ENCODE measurements at regions not wholly inside any gene's neighbourhood (a gene's known extent, or its start where the extent isn't known, plus 50 kb on each side); places are given as distances from the start of the nearest gene placed in this dataset.
"Not testable (repeated sequence)": the region's sequence is repeated elsewhere in the genome, so short reads cannot be mapped to it uniquely, and the experiment has no call there.

- no peaks in the 10 kb centered on the region for H3K79me2 ChIP-seq
- no peaks in the 10 kb centered on the region for H4K20me1 ChIP-seq (ENCODE audit: insufficient read depth, poor library complexity, severe bottlenecking)
- WGBS (ENCODE audit: low lambda C conversion rate, missing lambda C conversion rate) = 91% methylated on average over 9 of the region's 11 CpGs
- H3K4me1 ChIP-seq (ENCODE audit: insufficient read depth) = no peaks in the 10 kb centered on the region
- H3K4me3 ChIP-seq = no peak overlapping the region
- no peaks in the 10 kb centered on the region for H3K9me2 ChIP-seq (replicated peaks; ENCODE audit: insufficient read depth)
- H3K4me2 ChIP-seq = no peak overlapping the region
- TF ChIP-seq CTCF (IDR thresholded peaks at IDR 0.05; ENCODE audit: poor library complexity) (no peak), EZH2 (IDR thresholded peaks at IDR 0.05; ENCODE audit: borderline replicate concordance) (no peak), EZH2phosphoT487 (IDR thresholded peaks at IDR 0.05; ENCODE audit: low read depth, severe bottlenecking, unreplicated experiment) (no peak)
- H3K27ac ChIP-seq = no peak overlapping the region
- no peaks in the 10 kb centered on the region for H3K9me3 ChIP-seq (ENCODE audit: low read depth)
- no peaks in the 10 kb centered on the region for H3K36me3 ChIP-seq (replicated peaks; ENCODE audit: insufficient read depth, low read depth)
- H3K27me3 ChIP-seq = no peaks in the 10 kb centered on the region
- DNase-seq (ENCODE audit: low spot score) = no peak
- no peak overlapping the region for H2AFZ ChIP-seq
Measured at GRCh38 chr12:131283191-131283861, 329.6 kb downstream of the ADGRD1 start.

GRCh38 chr12:131283862-131284825, 330.4 kb downstream of the ADGRD1 start:
- 88% methylated on average over 22 of the region's 32 CpGs for WGBS (ENCODE audit: low lambda C conversion rate, missing lambda C conversion rate)
- H3K27ac ChIP-seq; H3K79me2 ChIP-seq; DNase-seq (ENCODE audit: low spot score); H4K20me1 ChIP-seq (ENCODE audit: insufficient read depth, poor library complexity, severe bottlenecking); H3K9me3 ChIP-seq (ENCODE audit: low read depth); H3K4me1 ChIP-seq (ENCODE audit: insufficient read depth); H3K4me3 ChIP-seq; H3K4me2 ChIP-seq; H3K27me3 ChIP-seq; H3K9me2 ChIP-seq (replicated peaks; ENCODE audit: insufficient read depth); H2AFZ ChIP-seq; H3K36me3 ChIP-seq (replicated peaks; ENCODE audit: insufficient read depth, low read depth): not testable (repeated sequence)

GRCh38 chr12:131284954-131285904, 331.5 kb downstream of the ADGRD1 start:
- H3K4me1 ChIP-seq (ENCODE audit: insufficient read depth); H3K27me3 ChIP-seq; H4K20me1 ChIP-seq (ENCODE audit: insufficient read depth, poor library complexity, severe bottlenecking); H3K9me2 ChIP-seq (replicated peaks; ENCODE audit: insufficient read depth); H3K9me3 ChIP-seq (ENCODE audit: low read depth); H3K4me2 ChIP-seq; H2AFZ ChIP-seq; H3K4me3 ChIP-seq; H3K79me2 ChIP-seq; H3K36me3 ChIP-seq (replicated peaks; ENCODE audit: insufficient read depth, low read depth); H3K27ac ChIP-seq: not testable (repeated sequence)
- 91% methylated on average over 5 of the region's 9 CpGs for whole genome bisulfite sequencing (ENCODE audit: low lambda C conversion rate, missing lambda C conversion rate)
- TF ChIP-seq CTCF (IDR thresholded peaks at IDR 0.05; ENCODE audit: poor library complexity) = peak; percentile 6
- DNase-seq (ENCODE audit: low spot score) = peak; percentile 24

GRCh38 chr12:131285905-131286295, 332.2 kb downstream of the ADGRD1 start:
- 90% methylated on average over 8 of the region's 19 CpGs for WGBS (ENCODE audit: low lambda C conversion rate, missing lambda C conversion rate)
- H3K27me3 ChIP-seq; H3K4me1 ChIP-seq (ENCODE audit: insufficient read depth); H3K36me3 ChIP-seq (replicated peaks; ENCODE audit: insufficient read depth, low read depth); H3K4me3 ChIP-seq; DNase-seq (ENCODE audit: low spot score); H3K79me2 ChIP-seq; H3K9me3 ChIP-seq (ENCODE audit: low read depth); H3K4me2 ChIP-seq; H3K9me2 ChIP-seq (replicated peaks; ENCODE audit: insufficient read depth); H2AFZ ChIP-seq; H3K27ac ChIP-seq; H4K20me1 ChIP-seq (ENCODE audit: insufficient read depth, poor library complexity, severe bottlenecking): not testable (repeated sequence)

- not testable (repeated sequence) for H3K4me2 ChIP-seq; H3K4me1 ChIP-seq (ENCODE audit: insufficient read depth); H3K27ac ChIP-seq; H3K9me3 ChIP-seq (ENCODE audit: low read depth); H3K36me3 ChIP-seq (replicated peaks; ENCODE audit: insufficient read depth, low read depth); H3K79me2 ChIP-seq; H4K20me1 ChIP-seq (ENCODE audit: insufficient read depth, poor library complexity, severe bottlenecking); H3K9me2 ChIP-seq (replicated peaks; ENCODE audit: insufficient read depth); DNase-seq (ENCODE audit: low spot score); H3K27me3 ChIP-seq; H2AFZ ChIP-seq; H3K4me3 ChIP-seq
- WGBS (ENCODE audit: low lambda C conversion rate, missing lambda C conversion rate) = 89% methylated on average over 8 of the region's 24 CpGs
Measured at GRCh38 chr12:131286301-131286700, 332.6 kb downstream of the ADGRD1 start.
